H9 (cell line): ENCODE measurements at regions not wholly inside any gene's neighbourhood (a gene's known extent, or its start where the extent isn't known, plus 50 kb on each side); places are given as distances from the start of the nearest gene placed in this dataset.

ENCODE experiments used
- DNase-seq: peaks from one replicate; pipeline ENCODE4 v3.0.0-alpha.2; 2017
- H2AFZ ChIP-seq: one replicate; pipeline ENCODE4 v1.6.1; 2013; ENCODE audit warnings: mild to moderate bottlenecking, low read length, control low read depth, moderate library complexity
- H2AK5ac ChIP-seq: 2 replicates; pipeline ENCODE4 v1.6.1; 2013; ENCODE audit warnings: low read length, control low read depth, mixed read lengths; ENCODE audit not compliant: insufficient read length
- H2BK120ac ChIP-seq: one replicate; pipeline ENCODE4 v1.6.1; 2013; ENCODE audit warnings: low read depth, mild to moderate bottlenecking, low read length, control low read depth, inconsistent platforms; ENCODE audit not compliant: poor library complexity, severe bottlenecking
- H2BK12ac ChIP-seq: 2 replicates; pipeline ENCODE4 v1.6.1; 2013; ENCODE audit warnings: low read length, control low read depth, mixed read lengths, low read depth; ENCODE audit not compliant: insufficient read length
- H2BK15ac ChIP-seq: 2 replicates; pipeline ENCODE4 v1.6.1; 2013; ENCODE audit warnings: low read depth, low read length, control low read depth
- H2BK20ac ChIP-seq: one replicate; pipeline ENCODE4 v1.6.1; 2013; ENCODE audit warnings: low read depth, mild to moderate bottlenecking, low read length, control low read depth, inconsistent platforms; ENCODE audit not compliant: poor library complexity, severe bottlenecking
- H2BK5ac ChIP-seq: 2 replicates; pipeline ENCODE4 v1.6.1; 2013; ENCODE audit warnings: low read length, control low read depth, mixed read lengths; ENCODE audit not compliant: insufficient read length
- H3K14ac ChIP-seq: 2 replicates; pipeline ENCODE4 v1.6.1; 2013; ENCODE audit warnings: low read length, control low read depth; ENCODE audit not compliant: insufficient read depth
- H3K18ac ChIP-seq: 2 replicates; pipeline ENCODE4 v1.6.1; 2013; ENCODE audit warnings: low read depth, mild to moderate bottlenecking, mixed read lengths, low read length, control low read depth; ENCODE audit not compliant: insufficient read length
- H3K23ac ChIP-seq: 2 replicates; pipeline ENCODE4 v1.6.1; 2013; ENCODE audit warnings: low read length, control low read depth, mixed read lengths, low read depth; ENCODE audit not compliant: insufficient read length
- H3K23me2 ChIP-seq: 2 replicates; pipeline ENCODE4 v1.6.1; 2013; ENCODE audit warnings: low read depth, mild to moderate bottlenecking, mixed read lengths, low read length, control low read depth; ENCODE audit not compliant: insufficient read length, poor library complexity, severe bottlenecking
- H3K27ac ChIP-seq: 2 replicates; pipeline ENCODE4 v1.5.1; 2013; ENCODE audit warnings: low read length, control low read depth, mixed read lengths, low read depth; ENCODE audit not compliant: insufficient read length
- H3K27me3 ChIP-seq: 2 replicates; pipeline ENCODE4 v1.6.1; 2013; ENCODE audit warnings: low read length, control low read depth, inconsistent platforms; ENCODE audit not compliant: insufficient read depth
- H3K4ac ChIP-seq: 2 replicates; pipeline ENCODE4 v1.6.1; 2013; ENCODE audit warnings: low read depth, mild to moderate bottlenecking, control low read depth, inconsistent platforms, low read length, moderate library complexity
- H3K4me1 ChIP-seq: 2 replicates; pipeline ENCODE4 v1.6.1; 2013; ENCODE audit warnings: low read length, control low read depth, inconsistent platforms; ENCODE audit not compliant: insufficient read depth
- H3K4me2 ChIP-seq: 2 replicates; pipeline ENCODE4 v1.6.1; 2013; ENCODE audit warnings: low read length, control low read depth, mixed read lengths; ENCODE audit not compliant: insufficient read length, insufficient read depth
- H3K56ac ChIP-seq: 2 replicates; pipeline ENCODE4 v1.6.1; 2013; ENCODE audit warnings: low read depth, mild to moderate bottlenecking, mixed read lengths, low read length, control low read depth; ENCODE audit not compliant: insufficient read length
- H3K79me1 ChIP-seq: 2 replicates; pipeline ENCODE4 v1.6.1; 2013; ENCODE audit warnings: low read depth, mild to moderate bottlenecking, moderate library complexity, low read length, control low read depth, inconsistent platforms; ENCODE audit not compliant: insufficient read depth, poor library complexity, severe bottlenecking
- H3K79me2 ChIP-seq: 2 replicates; pipeline ENCODE4 v1.6.1; 2013; ENCODE audit warnings: low read length, control low read depth, inconsistent platforms; ENCODE audit not compliant: insufficient read depth
- H3K9ac ChIP-seq: 2 replicates; pipeline ENCODE4 v1.6.1; 2013; ENCODE audit warnings: low read length, control low read depth, mixed read lengths; ENCODE audit not compliant: insufficient read length; ENCODE audit errors: extremely low read depth
- H3K9me3 ChIP-seq: one replicate; pipeline ENCODE4 v1.6.1; 2013; ENCODE audit warnings: low read depth, low read length, inconsistent platforms; ENCODE audit not compliant: control insufficient read depth
- H3T11ph ChIP-seq: one replicate; pipeline ENCODE4 v1.6.1; 2013; ENCODE audit warnings: mild to moderate bottlenecking, low read length, control low read depth, inconsistent platforms
- H4K20me1 ChIP-seq: one replicate; pipeline ENCODE4 v1.6.1; 2013; ENCODE audit not compliant: control insufficient read depth, insufficient read length, insufficient read depth
- H4K5ac ChIP-seq: 2 replicates; pipeline ENCODE4 v1.6.1; 2013; ENCODE audit warnings: low read depth, mild to moderate bottlenecking, mixed read lengths, low read length, control low read depth; ENCODE audit not compliant: insufficient read length
- H4K8ac ChIP-seq: replicated peaks from 2 replicates; pipeline ENCODE4 v1.6.1; 2013; ENCODE audit warnings: low read length, control low read depth, mixed read lengths, low read depth; ENCODE audit not compliant: insufficient read length
- H4K91ac ChIP-seq: 2 replicates; pipeline ENCODE4 v1.6.1; 2013; ENCODE audit warnings: low read depth, mild to moderate bottlenecking, moderate library complexity, mixed read lengths, low read length, control low read depth; ENCODE audit not compliant: insufficient read length
- H3K27ac Mint-ChIP-seq, 3 experiments: 2 replicates in 2 of 3; 3 replicates in 1 of 3; pipeline ENCODE4 v1.8.0; 2020 to 2021; ENCODE audit warnings: mixed read lengths in 3 of 3, mild to moderate bottlenecking in 1 of 3, moderate library complexity in 1 of 3
- H3K27me3 Mint-ChIP-seq: 2 replicates; pipeline ENCODE4 v1.8.0; 2021; ENCODE audit warnings: low read depth, mild to moderate bottlenecking, moderate library complexity, mixed read lengths
- H3K36me3 Mint-ChIP-seq, 3 experiments: 2 replicates in 2 of 3; 3 replicates in 1 of 3; pipeline ENCODE4 v1.8.0; 2020 to 2021; ENCODE audit warnings: low read depth in 3 of 3, mixed read lengths in 3 of 3; ENCODE audit not compliant: insufficient read depth in 1 of 3
- H3K4me1 Mint-ChIP-seq, 2 experiments: 2 replicates each; pipeline ENCODE4 v1.8.0; 2020; ENCODE audit warnings: mixed read lengths in 2 of 2
- H3K4me3 Mint-ChIP-seq, 2 experiments: 2 replicates in 1 of 2; 3 replicates in 1 of 2; pipeline ENCODE4 v1.8.0; 2020 to 2021; ENCODE audit warnings: mild to moderate bottlenecking in 2 of 2, mixed read lengths in 2 of 2, moderate library complexity in 1 of 2
- H3K9me3 Mint-ChIP-seq, 2 experiments: 2 replicates in 1 of 2; 3 replicates in 1 of 2; pipeline ENCODE4 v1.8.0; 2020; ENCODE audit warnings: mild to moderate bottlenecking in 2 of 2, mixed read lengths in 2 of 2, moderate library complexity in 1 of 2
- WGBS: extraction: QIAGEN DNeasy Blood & Tissue Kit; methylation state at CpG from one replicate; pipeline ENCODE4 v1.1.7; 2013; ENCODE audit warnings: missing lambda C conversion rate, low lambda C conversion rate, mixed read lengths; ENCODE audit not compliant: insufficient read length; ENCODE audit errors: extremely low coverage; 5-methylcytosine and 5-hydroxymethylcytosine counted together
- TF ChIP-seq, protein P1 (sequence below): fragments of 200-600 bp; sonication (generic); conservative IDR thresholded peaks from 3 replicates; pipeline ENCODE4 v1.8.0; 2021; ENCODE audit warnings: antibody characterized with exemption, mild to moderate bottlenecking

DNA sequence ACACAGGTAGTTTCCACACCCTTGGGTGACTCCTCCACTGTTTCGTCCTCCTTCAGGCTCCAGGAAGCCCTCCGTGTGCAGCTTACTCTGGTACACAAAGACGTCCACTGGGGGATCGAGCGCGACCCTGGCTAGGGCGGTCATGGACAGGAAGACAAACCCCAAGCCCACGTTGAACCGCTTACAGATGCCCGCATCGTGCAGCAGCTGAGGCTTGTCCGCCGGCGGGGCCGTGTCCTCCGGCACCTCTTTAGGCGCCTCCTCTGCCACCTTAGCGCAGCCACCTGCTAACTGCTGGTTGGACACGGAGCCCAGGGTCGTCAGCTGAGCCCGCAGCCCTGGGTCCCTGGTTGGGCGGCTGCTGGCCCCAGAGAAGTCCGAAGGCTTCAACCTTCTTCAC lies 309.0 kb upstream of the BTBD3 start:
- H3K23me2 ChIP-seq, result no peaks in the 10 kb centered on the region
- H2BK120ac ChIP-seq, result no peak overlapping the region
- no peaks in the 10 kb centered on the region for H3K79me1 ChIP-seq
- H3K9ac ChIP-seq, result no peak overlapping the region
- no peaks in the 10 kb centered on the region for H3K79me2 ChIP-seq
- no peak overlapping the region for H2BK12ac ChIP-seq
- H3K4me2 ChIP-seq, result no peak overlapping the region
- H3K14ac ChIP-seq, result no peak overlapping the region
- no peaks in the 10 kb centered on the region for H3K9me3 ChIP-seq
- no peaks in the 10 kb centered on the region for H3K27me3 ChIP-seq
- no peaks in the 10 kb centered on the region for H3K4me1 ChIP-seq
- no peak overlapping the region for H3K4me3 Mint-ChIP-seq
- no peak overlapping the region for H3K4ac ChIP-seq
- H2BK5ac ChIP-seq, result no peak overlapping the region
- no peak overlapping the region for H2AK5ac ChIP-seq
- H3K23ac ChIP-seq, result no peak overlapping the region
- H3K4me1 Mint-ChIP-seq, result no peaks in the 10 kb centered on the region; a peak in 1 of 4 replicates
- H3K27ac Mint-ChIP-seq, result no peak overlapping the region
- DNase-seq, result no peak
- no peak overlapping the region for H2BK20ac ChIP-seq
- H4K5ac ChIP-seq, result no peak overlapping the region
- no peak overlapping the region for H2BK15ac ChIP-seq
- H3T11ph ChIP-seq, result no peak overlapping the region
- no peak overlapping the region for H4K91ac ChIP-seq
- no peak overlapping the region for H3K56ac ChIP-seq
- H3K18ac ChIP-seq, result no peak overlapping the region
- H2AFZ ChIP-seq, result no peak overlapping the region
- no peaks in the 10 kb centered on the region for H3K36me3 Mint-ChIP-seq
- H4K8ac ChIP-seq, result no peak overlapping the region
- no peak overlapping the region for H3K27ac ChIP-seq
- WGBS, result no CpG with 5 or more reads among the region's 23 CpGs
- no peaks in the 10 kb centered on the region for H3K27me3 Mint-ChIP-seq
- TF ChIP-seq, protein P1, sequence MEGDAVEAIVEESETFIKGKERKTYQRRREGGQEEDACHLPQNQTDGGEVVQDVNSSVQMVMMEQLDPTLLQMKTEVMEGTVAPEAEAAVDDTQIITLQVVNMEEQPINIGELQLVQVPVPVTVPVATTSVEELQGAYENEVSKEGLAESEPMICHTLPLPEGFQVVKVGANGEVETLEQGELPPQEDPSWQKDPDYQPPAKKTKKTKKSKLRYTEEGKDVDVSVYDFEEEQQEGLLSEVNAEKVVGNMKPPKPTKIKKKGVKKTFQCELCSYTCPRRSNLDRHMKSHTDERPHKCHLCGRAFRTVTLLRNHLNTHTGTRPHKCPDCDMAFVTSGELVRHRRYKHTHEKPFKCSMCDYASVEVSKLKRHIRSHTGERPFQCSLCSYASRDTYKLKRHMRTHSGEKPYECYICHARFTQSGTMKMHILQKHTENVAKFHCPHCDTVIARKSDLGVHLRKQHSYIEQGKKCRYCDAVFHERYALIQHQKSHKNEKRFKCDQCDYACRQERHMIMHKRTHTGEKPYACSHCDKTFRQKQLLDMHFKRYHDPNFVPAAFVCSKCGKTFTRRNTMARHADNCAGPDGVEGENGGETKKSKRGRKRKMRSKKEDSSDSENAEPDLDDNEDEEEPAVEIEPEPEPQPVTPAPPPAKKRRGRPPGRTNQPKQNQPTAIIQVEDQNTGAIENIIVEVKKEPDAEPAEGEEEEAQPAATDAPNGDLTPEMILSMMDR, result no peak
- H4K20me1 ChIP-seq, result no peaks in the 10 kb centered on the region
- H3K9me3 Mint-ChIP-seq, result no peaks in the 10 kb centered on the region
